Body of pancreas (tissue), 4 donors: ENCODE measurements at regions not wholly inside any gene's neighbourhood (a gene's known extent, or its start where the extent isn't known, plus 50 kb on each side); places are given as distances from the start of the nearest gene placed in this dataset.

Source experiments
- ATAC-seq: fragments of 150-250 bp; one replicate; pipeline ENCODE4 v1.9.1; 2016
- DNase-seq, 4 donors: peaks; one replicate each; pipeline ENCODE4 v3.0.0-alpha.2; 2019
- H3K27ac ChIP-seq, 4 donors: fragments of 200-600 bp; sonication (generic); 1 replicate in 3 of 4; 2 replicates in 1 of 4; pipeline versions ENCODE4 v1.5.1 to v1.6.1; 2016 to 2019; ENCODE audit warnings: mild to moderate bottlenecking in 1 of 4, mixed read lengths in 1 of 4, moderate library complexity in 1 of 4
- H3K27me3 ChIP-seq, 2 donors: fragments of 200-600 bp; sonication (generic); one replicate each; pipeline ENCODE4 v1.6.0; 2016; ENCODE audit warnings: mild to moderate bottlenecking in 1 of 2
- H3K36me3 ChIP-seq, 2 donors: fragments of 200-600 bp; sonication (generic); replicated peaks in 1 of 2; 2 replicates each; pipeline ENCODE4 v1.5.1; 2016; ENCODE audit warnings: low read depth in 2 of 2; ENCODE audit not compliant: insufficient read depth in 1 of 2
- H3K4me1 ChIP-seq: fragments of 200-600 bp; sonication (generic); one replicate; pipeline ENCODE4 v1.6.0; 2016
- H3K4me3 ChIP-seq, 2 donors: fragments of 200-600 bp; sonication (generic); 1 replicate in 1 of 2; 2 replicates in 1 of 2; pipeline ENCODE4 v1.5.1; 2016 to 2019
- H3K9me3 ChIP-seq, 3 donors: fragments of 200-600 bp; sonication (generic); 1 replicate in 2 of 3; 2 replicates in 1 of 3; pipeline ENCODE4 v1.5.1; 2016
- POLR2A ChIP-seq, 3 donors: fragments of 450-650 bp; IDR thresholded peaks; one replicate each; pipeline ENCODE4 v1.6.1; 2016; ENCODE audit warnings: antibody characterized with exemption in 3 of 3, mild to moderate bottlenecking in 2 of 3
- WGBS, 2 donors: methylation state at CpG; one replicate each; pipeline ENCODE4 v1.1.5; 2017; 5-methylcytosine and 5-hydroxymethylcytosine counted together
- intact Hi-C: fragments of 100-400 bp; cut with DNase I; formaldehyde crosslinking; loops from one replicate; pipeline ENCODE4 v1.15.1; 2023
- TF ChIP-seq, protein P1 (sequence below), 7 experiments: fragments of 450-650 bp in 4 of 7; fragments of 200-600 bp in 3 of 7; sonication (generic) in 3 of 7; IDR thresholded peaks; one replicate each; pipeline ENCODE4 v1.5.1; 2016 to 2019; ENCODE audit warnings: antibody characterized with exemption in 7 of 7

DNA sequence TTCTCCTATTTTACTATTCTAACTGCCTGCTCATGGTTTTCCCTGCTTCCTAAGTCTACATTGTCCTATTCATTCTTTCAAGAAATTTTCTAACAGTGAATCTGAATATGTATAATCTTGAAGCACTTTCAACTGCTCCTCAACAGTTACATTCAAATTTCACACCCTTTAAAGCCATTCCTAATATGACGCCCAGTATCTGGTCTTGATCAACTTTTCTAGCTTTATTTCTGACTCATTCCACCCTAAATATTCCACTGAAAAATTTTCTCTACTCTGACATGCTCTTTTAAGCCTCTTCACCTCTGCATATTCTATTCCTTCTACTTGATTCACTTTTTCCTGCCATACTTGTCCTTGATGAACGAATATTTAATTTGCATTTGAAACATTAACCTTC is 1893.9 kb upstream of the PIK3C3 start:
- WGBS, 2 donors: 44 to 47% methylated on average over 2 of the region's 2 CpGs

DNA sequence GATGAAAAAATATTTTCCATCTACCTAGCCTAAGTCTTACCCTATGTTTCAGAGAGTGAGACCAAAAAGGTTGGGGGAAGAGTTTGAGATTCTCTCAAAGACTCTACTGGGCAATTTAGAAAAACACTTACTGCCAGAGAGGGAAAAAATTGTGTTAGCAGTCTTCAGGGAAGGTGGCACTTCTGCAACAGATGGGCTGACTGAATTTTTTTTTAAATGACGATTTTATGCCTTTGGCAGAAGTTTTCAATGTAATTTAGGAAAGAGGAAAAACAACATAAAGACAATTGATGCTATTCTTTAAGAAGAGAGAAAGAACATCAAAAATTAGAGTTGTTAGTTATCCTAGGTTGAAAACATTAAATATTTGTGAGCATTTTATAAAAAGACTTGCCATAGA is 1894.5 kb upstream of the PIK3C3 start:
- WGBS, 2 donors: 23 to 51% methylated on average over 1 of the region's 1 CpG
- H3K4me3 ChIP-seq: no peak overlapping the region
- H3K9me3 ChIP-seq: no peaks in the 10 kb centered on the region
- DNase-seq (no peak), ATAC-seq (no peak)
- H3K36me3 ChIP-seq: no peaks in the 10 kb centered on the region
- H3K27ac ChIP-seq: no peak overlapping the region
- TF ChIP-seq, protein P1, sequence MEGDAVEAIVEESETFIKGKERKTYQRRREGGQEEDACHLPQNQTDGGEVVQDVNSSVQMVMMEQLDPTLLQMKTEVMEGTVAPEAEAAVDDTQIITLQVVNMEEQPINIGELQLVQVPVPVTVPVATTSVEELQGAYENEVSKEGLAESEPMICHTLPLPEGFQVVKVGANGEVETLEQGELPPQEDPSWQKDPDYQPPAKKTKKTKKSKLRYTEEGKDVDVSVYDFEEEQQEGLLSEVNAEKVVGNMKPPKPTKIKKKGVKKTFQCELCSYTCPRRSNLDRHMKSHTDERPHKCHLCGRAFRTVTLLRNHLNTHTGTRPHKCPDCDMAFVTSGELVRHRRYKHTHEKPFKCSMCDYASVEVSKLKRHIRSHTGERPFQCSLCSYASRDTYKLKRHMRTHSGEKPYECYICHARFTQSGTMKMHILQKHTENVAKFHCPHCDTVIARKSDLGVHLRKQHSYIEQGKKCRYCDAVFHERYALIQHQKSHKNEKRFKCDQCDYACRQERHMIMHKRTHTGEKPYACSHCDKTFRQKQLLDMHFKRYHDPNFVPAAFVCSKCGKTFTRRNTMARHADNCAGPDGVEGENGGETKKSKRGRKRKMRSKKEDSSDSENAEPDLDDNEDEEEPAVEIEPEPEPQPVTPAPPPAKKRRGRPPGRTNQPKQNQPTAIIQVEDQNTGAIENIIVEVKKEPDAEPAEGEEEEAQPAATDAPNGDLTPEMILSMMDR (IDR thresholded peaks at IDR 0.05): no peak
- TF ChIP-seq POLR2A (IDR thresholded peaks at IDR 0.05): no peak
- no peaks in the 10 kb centered on the region for H3K4me1 ChIP-seq
- H3K27me3 ChIP-seq: no peaks in the 10 kb centered on the region
- intact Hi-C loops: no loop called here

More for the DNA sequence above, 1893.9 kb upstream of the PIK3C3 start:
- Histone ChIP-seq H3K4me3 (no peak overlapping the region), H3K27me3 (no peaks in the 10 kb centered on the region), H3K4me1 (no peaks in the 10 kb centered on the region), H3K9me3 (no peaks in the 10 kb centered on the region), H3K36me3 (no peaks in the 10 kb centered on the region), H3K27ac (no peak overlapping the region)
- intact Hi-C loops: no loop called here
- DNase-seq: no peak
- no peak for ATAC-seq
- TF ChIP-seq, protein P1 (IDR thresholded peaks at IDR 0.05): no peak
- no peak for TF ChIP-seq POLR2A (IDR thresholded peaks at IDR 0.05)

DNA sequence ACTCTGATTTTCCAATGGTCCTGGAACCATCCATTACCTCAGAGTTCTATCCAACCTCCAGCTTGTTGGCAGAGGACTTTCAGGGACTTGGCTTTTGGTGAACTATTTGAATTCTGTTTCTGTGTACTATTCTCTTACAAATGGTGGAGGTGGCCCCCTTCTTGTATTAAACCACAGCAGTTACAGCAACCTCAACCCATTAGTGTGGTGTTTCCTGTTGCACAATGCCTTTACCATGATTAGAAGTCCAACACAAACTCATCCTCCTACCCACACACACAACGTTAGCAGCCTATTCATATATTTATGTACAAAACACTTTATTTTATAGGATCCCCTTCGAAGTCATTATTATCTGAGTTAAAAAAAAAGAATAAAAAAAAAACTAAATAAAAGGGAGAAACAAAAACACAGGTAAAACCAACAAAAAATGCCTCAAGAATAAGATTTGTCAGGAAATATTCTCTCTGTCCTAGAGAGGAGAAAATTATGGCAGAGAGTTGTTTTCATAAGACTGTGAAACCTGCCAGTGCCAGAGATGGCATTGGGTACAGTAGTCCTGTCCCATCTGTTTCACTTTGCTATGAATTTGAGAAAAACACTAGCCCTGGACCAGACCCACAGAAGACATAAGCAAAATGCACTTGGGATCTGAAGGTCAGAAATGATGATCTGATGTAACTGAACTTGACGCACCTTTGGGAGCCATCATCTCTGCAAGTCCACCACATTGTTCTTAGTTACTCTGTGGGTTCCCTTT is 1896.0 kb upstream of the PIK3C3 start:
- H3K27ac ChIP-seq: no peak overlapping the region
- no peak for ATAC-seq
- H3K4me1 ChIP-seq: no peaks in the 10 kb centered on the region
- no peak for DNase-seq
- H3K4me3 ChIP-seq: no peak overlapping the region
- no peaks in the 10 kb centered on the region for H3K27me3 ChIP-seq
- 49 to 63% methylated on average over 3 of the region's 3 CpGs for whole genome bisulfite sequencing, 2 donors
- H3K9me3 ChIP-seq: no peaks in the 10 kb centered on the region
- TF ChIP-seq, protein P1 (IDR thresholded peaks at IDR 0.05): no peak
- TF ChIP-seq POLR2A (IDR thresholded peaks at IDR 0.05): no peak
- H3K36me3 ChIP-seq: no peaks in the 10 kb centered on the region
- intact Hi-C loops: no loop called here

DNA sequence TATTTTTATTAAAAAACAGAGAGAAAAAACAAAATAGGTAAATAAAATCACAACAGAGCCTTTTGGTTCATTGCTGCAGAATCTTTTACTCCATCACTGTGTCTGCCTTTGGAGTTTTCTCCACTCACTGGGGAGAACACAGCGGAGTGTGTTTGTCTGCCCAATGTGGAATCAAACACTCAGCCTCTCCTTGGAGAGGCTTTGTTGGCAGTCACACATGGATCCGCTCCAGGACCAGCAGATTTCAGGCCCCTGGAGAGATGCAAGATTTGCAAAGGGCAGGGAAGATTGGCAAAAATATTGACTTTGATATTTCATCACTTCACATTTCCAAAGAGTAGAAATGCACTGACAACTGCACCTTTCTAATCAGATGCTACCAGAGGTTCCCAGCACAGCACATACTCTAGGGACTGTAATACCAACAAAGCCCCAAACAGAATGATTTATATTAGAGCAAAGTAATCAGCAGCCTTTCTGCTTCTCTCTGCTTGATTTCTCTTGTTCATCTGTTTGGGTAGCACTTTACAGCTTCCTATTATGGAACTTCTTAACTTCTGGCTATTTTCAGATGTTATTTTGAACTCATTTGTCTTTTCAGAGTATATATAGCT is 1898.8 kb upstream of the PIK3C3 start:
- H3K27ac ChIP-seq: no peak overlapping the region
- no peak for ATAC-seq
- intact Hi-C loops: no loop called here
- no peaks in the 10 kb centered on the region for H3K4me1 ChIP-seq
- peak in 2 of 4 donors; percentile 3 to 6 for DNase-seq
- WGBS, 2 donors: 74 to 82% methylated on average over 2 of the region's 2 CpGs
- H3K36me3 ChIP-seq: no peaks in the 10 kb centered on the region
- H3K27me3 ChIP-seq: no peaks in the 10 kb centered on the region
- H3K4me3 ChIP-seq: no peak overlapping the region
- no peaks in the 10 kb centered on the region for H3K9me3 ChIP-seq
- TF ChIP-seq, protein P1 (IDR thresholded peaks at IDR 0.05): no peak
- no peak for TF ChIP-seq POLR2A (IDR thresholded peaks at IDR 0.05)
